ENCODE measurements at regions not wholly inside any gene's neighbourhood (a gene's known extent, or its start where the extent isn't known, plus 50 kb on each side); places are given as distances from the start of the nearest gene placed in this dataset.

DNA sequence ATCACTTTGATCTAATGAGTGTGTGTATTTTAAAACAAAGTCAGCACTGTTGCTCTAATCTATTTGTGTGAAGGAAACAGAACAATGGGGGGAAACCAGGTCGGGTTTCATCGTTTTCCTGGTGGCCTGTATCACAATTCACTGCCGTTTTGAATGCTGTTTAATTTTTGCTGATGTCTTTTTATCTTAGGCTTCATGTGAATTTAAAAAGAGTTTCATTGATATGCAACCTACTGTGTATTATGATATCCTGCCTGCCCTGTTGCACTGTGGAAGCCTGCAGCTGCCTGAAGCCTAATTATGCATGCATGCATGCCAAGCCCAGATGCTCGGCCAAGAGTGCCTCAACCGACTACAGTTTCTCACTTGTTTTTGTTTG, 307.5 kb downstream of the ZNF608 start:
- no peak for DNase-seq (ENCODE audit: low spot score)
- no peak for FAIRE-seq

DNA sequence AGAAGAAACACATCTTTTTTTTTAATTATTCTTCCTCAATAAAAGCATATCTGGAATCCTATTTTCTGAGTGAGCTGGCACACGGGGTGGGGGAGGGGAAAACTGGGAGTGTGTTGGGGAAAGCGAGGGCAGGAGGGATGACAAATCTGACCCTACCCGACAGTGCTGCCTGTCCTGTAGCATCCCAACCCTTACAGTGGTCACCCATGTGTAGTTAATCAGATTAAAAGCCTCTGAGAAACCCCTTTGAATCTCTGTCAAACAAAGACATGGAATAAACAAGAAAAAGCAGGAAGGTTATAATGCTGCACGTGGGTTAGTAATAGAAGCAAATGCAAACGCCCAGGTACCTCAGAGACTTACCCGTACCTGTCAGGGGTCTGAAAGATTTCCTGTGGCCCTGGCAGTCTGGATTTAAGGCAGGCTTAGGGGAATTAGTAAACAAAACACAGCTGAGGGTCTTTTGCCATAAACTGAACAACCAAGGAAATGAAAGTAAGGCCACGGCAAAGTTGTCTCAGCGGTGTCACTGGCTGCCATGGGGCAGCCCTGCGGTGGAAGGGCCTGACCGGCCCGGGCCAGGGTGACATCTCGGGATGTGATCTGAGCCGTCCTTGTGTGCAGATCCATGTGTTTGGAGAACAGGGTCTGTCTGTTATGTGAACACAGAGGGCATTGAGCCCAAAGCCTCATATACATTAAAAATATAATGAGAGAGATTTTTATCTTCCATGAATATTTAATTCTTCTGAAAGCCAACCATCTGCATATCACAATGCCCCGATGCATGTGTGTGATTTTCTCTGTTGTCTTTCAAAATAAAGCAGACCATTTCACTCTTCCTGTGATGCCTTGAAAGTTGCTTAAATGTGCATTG, 308.2 kb downstream of the ZNF608 start:
- no peak for FAIRE-seq
- no peak for DNase-seq (ENCODE audit: low spot score)

DNA sequence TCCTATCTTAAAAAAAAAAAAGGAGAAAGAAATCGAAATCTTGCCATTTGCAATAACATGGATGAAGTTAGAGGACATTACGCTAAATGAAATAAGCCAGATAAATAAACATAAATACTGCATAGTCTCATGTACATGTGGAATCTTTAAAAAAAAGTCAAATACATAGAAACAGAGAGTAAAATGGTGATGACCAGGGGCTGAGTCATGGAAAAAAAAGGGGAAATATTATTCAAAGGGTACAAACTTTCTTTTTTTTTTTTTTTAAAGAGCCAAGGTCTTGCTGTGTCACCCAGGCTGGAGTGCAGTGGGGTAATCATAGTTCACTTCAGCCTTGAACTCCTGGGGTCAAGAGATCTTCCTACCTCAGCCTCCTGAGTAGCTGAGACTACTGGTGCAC, 310.1 kb downstream of the ZNF608 start:
- FAIRE-seq (no peak), DNase-seq (ENCODE audit: low spot score) (no peak)

DNA sequence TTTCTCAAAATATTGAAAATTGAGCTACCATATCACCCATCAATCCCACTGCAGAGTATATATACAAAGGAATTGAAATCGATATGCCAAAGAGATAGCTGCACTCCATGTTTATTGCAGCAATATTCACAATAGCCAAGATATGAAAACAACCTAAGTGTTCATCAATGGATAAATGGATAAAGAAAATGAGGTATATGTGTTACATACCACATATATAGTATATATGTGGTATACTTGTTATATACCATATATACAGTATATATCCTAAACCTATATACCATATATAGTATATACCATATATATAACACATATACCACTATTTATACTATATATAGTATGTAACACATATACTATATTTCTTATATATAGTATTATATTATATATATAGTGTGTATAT, 313.3 kb downstream of the ZNF608 start:
- FAIRE-seq (peak; percentile 17), DNase-seq (ENCODE audit: low spot score) (no peak)

DNA sequence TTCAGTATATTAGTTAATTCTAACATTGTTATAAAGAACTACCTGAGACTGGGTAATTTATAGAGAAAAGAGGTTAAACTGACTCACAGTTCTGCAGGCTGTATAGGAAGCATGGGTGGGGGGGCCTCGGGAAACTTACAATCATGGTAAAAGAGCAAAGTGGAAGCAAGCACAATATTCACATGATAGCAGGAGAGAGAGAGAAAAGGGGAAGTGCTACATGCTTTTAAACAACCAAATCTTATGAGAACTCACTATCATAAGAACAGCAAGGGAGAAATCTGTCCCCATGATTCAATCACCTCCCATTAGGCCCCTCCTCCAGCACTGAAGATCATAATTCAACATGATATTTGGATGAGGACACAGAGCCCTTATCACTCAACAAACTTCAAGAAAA, 324.9 kb downstream of the ZNF608 start:
- FAIRE-seq (no peak), DNase-seq (ENCODE audit: low spot score) (no peak)

DNA sequence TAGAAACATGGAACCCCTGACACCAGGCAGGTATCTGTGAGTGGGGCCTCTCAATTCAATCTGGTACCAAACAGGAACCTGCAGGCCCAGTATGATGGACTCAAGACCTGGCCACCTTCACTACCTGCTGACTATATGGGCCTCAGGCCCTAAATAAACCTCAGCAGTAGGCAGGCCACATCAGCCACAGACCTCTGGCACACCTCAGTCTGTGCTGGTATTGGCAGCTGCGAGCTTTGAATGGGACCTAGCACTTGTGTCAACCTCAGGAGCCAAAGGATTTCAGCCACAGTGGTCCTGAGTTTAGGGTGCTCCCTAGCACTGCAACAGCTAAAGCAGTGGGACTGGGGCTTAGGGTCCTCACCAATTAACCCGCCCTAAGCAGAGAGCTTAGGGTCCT, 325.5 kb downstream of the ZNF608 start:
- FAIRE-seq = no peak

DNA sequence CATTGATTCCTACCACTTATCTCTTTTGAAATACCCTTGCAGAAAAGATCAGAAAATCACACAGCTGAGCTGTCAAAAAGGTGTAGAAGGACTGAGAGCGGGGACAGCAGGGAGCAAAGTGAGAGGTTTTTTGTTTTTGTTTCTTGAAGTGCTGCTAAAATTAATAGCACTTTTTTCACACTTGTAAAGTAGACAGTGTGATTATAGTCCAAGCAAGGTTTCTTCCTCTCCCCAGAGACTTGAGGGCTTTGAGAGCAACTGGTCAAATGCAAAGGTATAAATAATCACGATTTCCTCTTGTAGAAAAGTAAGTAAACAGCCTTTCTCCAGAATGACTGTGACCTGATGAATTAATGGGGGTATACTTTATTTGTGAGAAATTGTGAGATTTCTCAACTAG, 326.9 kb downstream of the ZNF608 start:
- DNase-seq (ENCODE audit: low spot score) (no peak), FAIRE-seq (no peak)

More for the DNA sequence above, 325.5 kb downstream of the ZNF608 start:
- DNase-seq (ENCODE audit: low spot score) = no peak

DNA sequence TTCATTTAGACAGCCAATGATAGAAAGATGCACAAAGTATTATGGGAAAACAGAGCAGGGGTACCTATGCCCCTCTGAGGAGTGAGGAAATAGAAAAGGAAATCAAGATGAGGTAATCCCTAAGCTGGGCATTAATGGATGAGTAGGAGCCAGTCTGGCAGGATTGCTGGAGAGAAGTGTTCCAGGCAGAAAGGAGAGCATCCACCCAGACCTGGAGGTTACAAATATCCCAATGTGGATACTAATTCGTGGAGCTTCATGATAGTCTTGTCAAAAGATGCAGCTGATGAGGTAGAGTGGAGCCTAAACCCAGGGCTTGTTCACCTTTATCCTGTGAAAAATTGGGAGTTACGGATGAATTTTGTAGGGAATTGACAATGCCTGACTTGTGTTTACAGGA, 328.0 kb downstream of the ZNF608 start:
- FAIRE-seq = no peak

DNA sequence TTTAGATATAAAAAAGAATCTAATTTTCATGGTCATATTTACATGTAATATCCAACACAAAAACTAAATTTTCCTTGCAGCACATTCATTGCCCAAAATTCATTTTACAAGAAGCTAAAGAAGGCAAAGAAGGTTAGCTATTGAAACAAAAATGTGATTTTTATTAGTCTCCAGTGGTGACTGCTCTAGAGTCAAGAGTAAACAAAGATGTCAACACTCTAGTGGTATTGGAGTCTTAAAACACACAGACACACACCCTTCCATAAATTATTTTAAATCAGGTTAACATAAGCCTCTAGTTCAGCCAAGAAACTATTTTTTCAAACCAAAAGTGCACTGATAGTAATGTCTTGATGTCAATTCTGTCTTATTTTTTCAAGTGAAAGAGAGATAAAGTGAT, 329.2 kb downstream of the ZNF608 start:
- DNase-seq (ENCODE audit: low spot score) = no peak
- no peak for FAIRE-seq

More for the DNA sequence above, 328.0 kb downstream of the ZNF608 start:
- no peak for DNase-seq (ENCODE audit: low spot score)

DNA sequence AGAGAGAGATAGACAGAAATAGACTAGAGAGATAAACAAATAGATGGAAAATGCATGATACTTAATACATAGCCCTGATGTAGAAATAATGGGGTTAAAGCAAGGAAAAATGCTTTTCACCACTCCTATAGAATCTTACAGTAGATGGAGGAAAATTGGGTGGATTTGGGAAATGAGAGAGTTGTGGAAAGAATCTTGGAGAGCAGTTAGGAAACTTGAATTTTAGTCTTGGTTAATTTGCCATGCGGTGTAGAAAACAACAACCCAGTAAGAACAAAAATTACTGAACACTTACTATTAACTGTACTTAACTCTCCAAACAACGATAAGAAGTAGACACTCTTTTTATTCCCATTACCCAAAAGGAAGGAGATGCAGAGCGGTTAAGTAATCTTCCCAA, 329.8 kb downstream of the ZNF608 start:
- FAIRE-seq (no peak), DNase-seq (ENCODE audit: low spot score) (no peak)

DNA sequence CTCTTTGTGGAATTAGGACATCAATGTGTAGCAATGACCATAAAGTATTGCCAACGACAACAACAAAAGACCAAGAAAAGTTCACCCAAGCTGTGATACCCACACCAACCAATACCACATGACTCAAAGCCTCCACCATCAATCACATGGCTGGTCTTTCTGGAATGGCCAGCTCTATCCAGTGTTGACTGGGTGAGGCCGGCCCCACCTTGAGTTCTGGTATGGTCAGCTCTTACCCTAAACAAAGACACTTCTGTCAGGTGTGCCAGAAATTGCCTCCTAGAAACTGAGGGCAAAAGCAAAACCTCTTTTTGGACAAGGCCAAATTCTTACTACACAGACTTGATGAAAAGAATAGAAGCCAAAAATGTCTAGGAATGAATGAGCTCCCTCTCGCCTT, 331.5 kb downstream of the ZNF608 start:
- no peak for FAIRE-seq

DNA sequence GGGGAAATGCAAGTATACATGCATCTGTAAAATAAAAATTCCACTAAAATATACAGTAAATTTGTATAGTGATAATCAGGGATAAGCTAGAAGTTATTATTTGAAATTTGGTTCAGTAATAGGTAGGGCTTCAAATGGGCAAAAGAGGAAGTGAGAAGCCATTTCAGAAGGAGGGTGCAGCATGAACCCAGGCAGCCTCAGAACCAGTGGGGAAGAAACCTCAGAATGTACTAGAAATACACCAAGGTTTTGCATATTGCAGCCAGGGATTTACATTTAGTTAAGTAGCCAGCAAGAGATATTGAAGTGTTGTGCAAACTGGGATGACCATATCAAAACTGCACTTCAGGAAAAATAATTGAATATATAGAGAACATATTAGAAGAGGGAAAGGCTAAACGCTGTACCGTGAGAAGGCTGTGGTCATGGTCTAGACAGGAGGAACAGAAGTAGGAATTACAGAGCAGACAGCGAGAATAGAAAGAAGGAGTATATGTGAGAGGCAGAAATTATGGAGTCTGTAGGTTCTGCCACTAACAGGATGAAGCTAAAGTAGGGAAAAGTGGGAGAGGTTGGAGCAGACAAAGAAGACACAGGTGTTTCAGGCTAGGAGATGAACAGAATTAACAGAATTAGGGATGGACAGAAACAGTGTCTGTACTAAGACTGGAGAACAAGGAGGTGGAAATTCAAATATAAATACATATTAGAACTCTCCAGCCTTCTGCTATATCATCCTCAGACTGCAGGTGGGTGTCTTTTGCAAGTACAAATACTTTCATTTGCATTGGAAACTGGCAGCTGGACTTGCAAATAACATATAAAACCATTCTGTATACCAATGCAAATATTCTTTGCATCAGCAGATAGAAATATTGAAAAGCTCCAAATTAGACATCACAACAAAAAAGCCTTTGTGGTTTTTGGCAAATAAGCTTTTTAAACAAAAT, 335.6 kb downstream of the ZNF608 start:
- FAIRE-seq (no peak), DNase-seq (ENCODE audit: low spot score) (no peak)

More for the DNA sequence above, 331.5 kb downstream of the ZNF608 start:
- DNase-seq (ENCODE audit: low spot score) = no peak

DNA sequence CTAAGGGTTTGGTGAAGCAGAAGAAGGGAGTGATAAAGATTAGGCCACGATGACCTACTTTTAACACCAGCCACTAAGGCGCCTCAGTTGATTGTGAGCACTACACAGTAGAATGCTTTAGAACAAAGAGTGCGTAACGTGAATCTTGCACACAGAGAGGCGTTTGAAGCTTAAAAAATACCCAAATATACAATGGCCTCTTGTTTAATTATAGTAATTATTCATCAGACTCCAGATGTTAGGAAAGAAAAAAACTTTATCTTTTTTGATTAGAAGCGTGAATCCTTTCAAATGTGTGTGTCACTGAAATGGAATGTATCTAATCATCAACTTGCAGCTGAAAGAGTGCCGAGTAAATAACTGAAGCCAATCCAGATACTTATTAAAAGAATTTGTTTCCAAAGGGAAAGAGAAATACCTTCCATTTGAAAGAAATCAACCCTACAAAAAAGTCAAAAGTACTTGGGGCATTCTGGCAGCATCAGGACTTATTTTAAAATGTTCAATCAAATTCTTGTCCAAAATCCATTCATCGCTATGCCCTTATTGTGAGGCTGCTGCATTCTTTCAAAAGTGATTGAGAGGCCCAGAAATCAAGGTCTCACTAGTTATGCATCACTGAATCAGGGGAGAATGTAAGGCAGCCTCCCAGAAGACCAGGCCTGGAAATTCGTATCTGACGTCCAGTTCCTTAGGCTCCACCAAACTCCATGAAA, 337.5 kb downstream of the ZNF608 start:
- peak; percentile 74 for FAIRE-seq
- peak; percentile 56 for DNase-seq (ENCODE audit: low spot score)

DNA sequence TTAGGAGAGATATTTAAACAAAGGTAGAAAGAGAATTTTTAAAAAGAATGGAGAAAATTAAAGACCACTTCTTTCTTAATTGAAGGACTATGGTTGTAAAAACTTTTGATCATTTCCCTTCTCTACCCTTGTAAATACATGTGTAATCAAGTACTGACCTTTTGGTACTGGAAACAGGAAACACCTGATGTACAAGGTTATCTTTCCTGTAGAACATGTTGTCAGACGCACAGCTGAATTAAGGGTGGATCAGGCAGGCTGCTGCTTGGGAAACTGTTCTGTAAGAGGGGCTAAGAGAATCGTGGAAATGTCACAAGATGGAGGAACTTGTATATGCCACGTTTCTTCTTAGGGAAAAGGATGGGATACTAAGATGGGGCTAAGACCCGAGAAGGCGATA, 341.6 kb downstream of the ZNF608 start:
- DNase-seq (ENCODE audit: low spot score) (no peak), FAIRE-seq (no peak)

DNA sequence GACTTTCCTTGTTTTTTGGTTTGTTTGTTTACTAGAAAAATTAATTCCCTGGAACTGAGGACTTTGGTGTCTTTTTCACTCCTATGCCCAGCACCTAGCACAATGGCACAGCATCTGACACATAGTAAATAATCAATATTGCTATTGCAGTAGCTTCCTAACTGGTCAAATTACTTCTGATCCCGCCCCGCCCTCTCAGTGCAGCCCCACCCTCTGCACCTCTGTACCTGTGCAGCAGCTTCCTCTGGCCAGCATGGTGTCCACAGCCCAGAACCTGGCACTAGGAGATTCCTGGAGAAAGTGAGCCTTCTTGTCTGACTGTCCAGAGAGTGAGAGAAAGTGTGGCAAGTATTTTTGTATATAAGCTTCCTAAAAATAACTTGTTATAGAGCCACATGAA, 343.2 kb downstream of the ZNF608 start:
- no peak for FAIRE-seq

DNA sequence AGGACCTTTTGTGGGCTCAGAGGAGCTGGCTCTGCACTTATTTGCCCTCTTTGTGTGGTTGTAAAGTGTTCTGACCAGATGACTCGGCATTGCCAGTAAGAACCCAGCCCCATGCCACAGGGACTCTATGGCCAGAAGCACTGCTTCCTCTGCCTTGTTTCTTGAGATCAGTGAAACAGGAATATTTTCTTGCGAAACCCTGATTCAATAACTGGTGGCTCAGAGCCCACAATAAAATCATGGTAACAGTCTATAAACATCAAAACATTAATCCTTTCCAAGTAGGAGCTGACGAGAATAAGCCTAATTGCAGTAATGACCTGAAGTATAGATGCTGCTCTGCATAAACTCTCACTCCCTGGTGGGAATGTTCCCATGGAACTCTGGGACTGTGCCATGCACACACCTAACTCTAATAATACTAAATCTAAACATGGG, 344.3 kb downstream of the ZNF608 start:
- FAIRE-seq (peak; percentile 94), DNase-seq (ENCODE audit: low spot score) (peak; percentile 81)

More for the DNA sequence above, 343.2 kb downstream of the ZNF608 start:
- no peak for DNase-seq (ENCODE audit: low spot score)

DNA sequence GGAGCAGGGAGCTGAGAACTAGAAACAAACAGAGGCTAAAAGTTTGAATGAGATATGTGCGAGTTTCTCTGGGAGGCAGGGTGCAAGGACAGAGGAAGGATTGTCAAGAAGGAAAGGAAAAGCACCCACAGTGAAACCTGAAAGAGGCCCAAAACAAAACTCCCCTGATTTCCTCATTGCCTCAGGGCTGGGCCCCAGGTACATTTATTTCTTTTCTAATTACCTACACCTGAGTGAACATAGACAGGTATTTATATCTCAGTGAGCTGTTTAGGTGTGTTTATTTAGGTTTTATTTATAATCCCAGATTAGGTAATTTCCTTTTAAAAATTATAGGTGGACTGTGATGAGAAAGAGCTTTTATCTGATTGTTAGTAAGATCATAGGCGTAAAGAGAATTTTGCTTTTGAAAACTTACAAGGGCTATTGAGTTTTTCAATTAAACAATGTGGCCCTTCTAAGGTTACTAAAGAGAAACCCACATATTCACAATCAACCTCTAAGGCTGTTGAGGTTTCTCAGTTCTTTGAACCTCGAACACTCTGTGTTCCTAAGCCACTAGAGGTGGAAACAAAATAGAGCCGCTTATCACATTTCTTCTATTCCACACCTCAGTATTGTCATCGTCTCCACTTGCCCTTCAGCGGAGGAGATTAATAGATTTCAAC, 344.8 kb downstream of the ZNF608 start:
- no peak for DNase-seq (ENCODE audit: low spot score)
- no peak for FAIRE-seq

DNA sequence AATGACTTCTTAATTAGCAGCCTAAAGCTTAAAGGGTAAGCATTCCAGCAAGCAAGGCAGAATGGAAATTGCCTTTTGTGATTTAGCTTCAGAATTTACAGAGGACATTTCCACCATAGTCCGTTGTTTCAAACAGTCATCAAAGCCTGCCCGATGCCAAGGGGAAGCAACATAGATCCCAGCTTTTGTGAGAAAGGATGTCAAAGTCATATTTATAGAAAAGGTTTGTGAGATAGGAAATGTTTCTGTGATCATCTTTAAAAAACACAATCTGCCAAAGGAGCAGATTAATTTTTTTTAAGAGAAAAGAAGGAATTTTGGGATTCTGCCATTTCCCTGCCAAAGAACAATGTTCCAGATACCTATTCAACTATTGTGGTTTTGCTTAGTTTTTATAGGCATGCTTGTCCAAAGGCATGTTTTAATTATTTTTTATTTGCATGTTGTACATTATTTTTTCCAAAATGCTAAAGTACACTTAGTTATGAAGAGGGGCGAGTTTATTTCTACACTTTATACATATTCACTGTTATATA, 346.9 kb downstream of the ZNF608 start:
- DNase-seq (ENCODE audit: low spot score) (no peak), FAIRE-seq (no peak)

DNA sequence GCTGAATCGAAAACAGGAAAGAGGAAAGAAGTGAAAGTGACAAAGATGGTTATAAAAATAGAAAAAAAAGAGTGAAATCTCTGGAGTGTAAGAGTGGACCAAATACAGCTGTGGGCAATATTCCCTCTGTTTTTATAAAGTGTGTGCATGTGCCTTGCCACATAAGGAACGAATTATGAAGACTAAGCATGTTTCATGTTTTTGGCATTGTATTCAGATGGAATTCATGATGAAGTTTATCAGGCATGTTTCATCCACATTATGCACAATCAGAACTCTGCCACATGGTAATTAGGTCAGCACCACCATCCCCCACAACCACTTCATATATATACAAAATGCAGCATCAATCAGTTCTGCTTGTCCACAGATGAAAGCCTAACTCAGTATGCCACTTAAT, 348.0 kb downstream of the ZNF608 start:
- DNase-seq (ENCODE audit: low spot score) (no peak), FAIRE-seq (no peak)

DNA sequence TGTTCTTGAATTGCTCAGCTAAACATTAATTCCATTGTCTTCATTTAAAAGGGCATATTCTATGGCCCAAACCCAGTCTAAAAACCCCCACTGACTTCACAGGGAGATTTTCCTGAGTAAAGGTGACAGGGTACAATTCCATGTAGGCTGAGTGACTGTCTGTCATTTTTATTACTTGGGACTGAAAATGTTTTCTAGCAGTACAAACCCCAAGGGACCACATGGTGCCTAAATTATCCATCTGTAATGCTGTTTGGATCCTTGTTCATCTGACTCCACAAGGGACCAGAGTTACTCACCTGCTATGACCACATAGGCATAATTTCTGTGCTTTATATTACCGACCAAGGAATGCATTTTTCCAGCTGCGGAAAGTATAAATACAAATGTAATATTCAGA, 349.1 kb downstream of the ZNF608 start:
- DNase-seq (ENCODE audit: low spot score) (no peak), FAIRE-seq (no peak)

DNA sequence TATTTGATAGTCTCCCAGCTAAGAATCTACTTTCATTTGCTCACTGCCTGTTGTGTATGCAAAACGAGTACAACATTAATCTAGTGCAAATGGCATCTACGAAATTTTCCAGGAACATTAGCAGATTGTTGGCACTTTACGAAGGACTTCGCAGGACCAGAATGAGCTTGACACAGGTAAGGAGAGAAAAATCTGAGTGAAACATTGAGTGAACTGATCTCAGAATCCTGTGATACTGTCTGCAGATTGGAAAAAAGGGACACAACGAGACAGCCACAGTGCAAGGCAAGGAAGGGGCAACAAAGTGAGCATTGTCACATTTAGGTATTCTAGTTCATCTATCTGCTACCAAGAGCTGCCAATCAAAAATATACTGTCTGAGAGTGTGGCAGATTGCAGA, 350.5 kb downstream of the ZNF608 start:
- FAIRE-seq (no peak), DNase-seq (ENCODE audit: low spot score) (no peak)

Measured in RCC 7860 (cell line).